GM12873 (cell line): ENCODE measurements at regions not wholly inside any gene's neighbourhood (a gene's known extent, or its start where the extent isn't known, plus 50 kb on each side); places are given as distances from the start of the nearest gene placed in this dataset.

ENCODE experiments used
- CTCF ChIP-seq: IDR thresholded peaks from 2 replicates; pipeline ENCODE4 v1.5.1; 2012; ENCODE audit warnings: low read depth, mild to moderate bottlenecking, moderate library complexity, low read length, control low read depth; ENCODE audit not compliant: insufficient read depth; ENCODE audit errors: missing control alignments

GRCh38 chr19:20313894-20314293 lies 146.9 kb downstream of the ZNF486 start:
- no peak for TF ChIP-seq CTCF

GRCh38 chr19:20307127-20307526 lies 140.1 kb downstream of the ZNF486 start:
- TF ChIP-seq CTCF = no peak

- TF ChIP-seq CTCF = no peak
Observed at GRCh38 chr19:20294181-20294580, 127.2 kb downstream of the ZNF486 start.

GRCh38 chr19:20289186-20289585 lies 122.2 kb downstream of the ZNF486 start:
- no peak for TF ChIP-seq CTCF

DNA sequence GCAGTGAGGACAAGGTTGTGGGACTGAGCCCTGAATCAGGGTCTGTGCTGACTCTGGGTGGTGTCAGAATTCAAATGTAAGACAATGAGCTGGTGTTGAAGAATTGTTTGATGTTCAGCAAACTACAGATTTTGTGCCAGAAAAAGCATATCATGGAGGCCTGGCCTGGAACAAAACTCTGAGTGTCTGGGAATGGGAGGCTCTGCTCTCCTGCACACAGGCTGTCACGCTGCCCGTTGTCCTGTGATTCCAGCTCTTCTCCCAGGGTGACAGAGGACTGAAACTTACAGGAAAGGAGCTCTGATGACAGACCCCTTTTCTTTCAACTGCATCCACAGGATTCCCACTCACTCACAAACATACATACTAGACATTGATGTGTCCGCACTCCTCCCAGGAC lies 120.1 kb downstream of the ZNF486 start:
- no peak for TF ChIP-seq CTCF

DNA sequence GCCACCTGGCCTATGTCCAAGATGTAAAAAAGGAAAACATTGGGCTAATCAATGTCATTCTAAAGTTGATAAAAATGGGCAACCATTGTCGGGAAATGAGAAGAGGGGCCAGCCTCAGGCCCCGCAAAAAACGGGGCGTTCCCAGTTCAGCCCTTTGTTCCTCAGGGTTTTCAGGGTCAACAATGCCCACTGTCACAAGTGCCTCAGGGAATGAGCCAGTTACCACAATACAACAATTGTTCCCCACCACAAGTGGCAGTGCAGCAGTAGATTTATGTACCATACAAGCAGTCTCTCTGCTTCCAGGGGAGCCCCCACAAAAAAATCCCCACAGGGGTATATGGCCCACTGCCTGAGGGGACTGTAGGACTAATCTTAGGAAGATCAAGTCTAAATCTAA lies 112.5 kb downstream of the ZNF486 start:
- TF ChIP-seq CTCF = no peak

- peak; percentile 52 for TF ChIP-seq CTCF
Observed at GRCh38 chr19:20278342-20278741, 111.3 kb downstream of the ZNF486 start.
